HCT116 (cell line): ENCODE measurements at regions not wholly inside any gene's neighbourhood (a gene's known extent, or its start where the extent isn't known, plus 50 kb on each side); places are given as distances from the start of the nearest gene placed in this dataset.

Experiments
- ATAC-seq: fragments of 200-7000 bp; cut with Tn5 transposase; 2 replicates; pipeline ENCODE4 v1.9.1; 2020; ENCODE audit warnings: mild to moderate bottlenecking, moderate library complexity
- BruUV-seq: library from RNA; stranded (reverse); fragments of 400-500 nt; replicated peaks from 2 replicates; lab custom pipeline; 2021; lab: Mats Ljungman, UMichigan
- CTCF ChIA-PET: fragments of 300-600 bp; sonication (Branson Sonifier 250); formaldehyde crosslinking; loops from one replicate; lab custom pipeline; 2021; ENCODE audit warnings: antibody characterized with exemption; lab: Charles Lee
- POLR2A ChIA-PET: fragments of 300-600, 350-600 bp; sonication (Branson Sonifier 250); formaldehyde crosslinking; loops from one replicate; lab custom pipeline; 2021; ENCODE audit warnings: antibody characterized with exemption; lab: Charles Lee
- RAD21 ChIA-PET, 2 experiments: fragments of 300-600 bp; sonication (Branson Sonifier 250); formaldehyde crosslinking; loops; one replicate each; lab custom pipeline; 2023; ENCODE audit warnings: low total read pairs in 2 of 2; ENCODE audit not compliant: uncharacterized antibody in 2 of 2, unreplicated experiment in 2 of 2, low non-redundant PET in 1 of 2; lab: Charles Lee
- DNase-seq: peaks from one replicate; pipeline ENCODE4 v3.0.0-alpha.2; 2010; ENCODE audit warnings: low read depth, low spot score
- H2AFZ ChIP-seq: fragments of 200-600 bp; shearing (Covaris generic), sonication (generic); 2 replicates; pipeline ENCODE4 v1.6.1; 2017; ENCODE audit warnings: low read depth, mixed run types, mixed read lengths, antibody characterized with exemption, low read length; ENCODE audit not compliant: poor library complexity, severe bottlenecking
- H3K27ac ChIP-seq: 2 replicates; pipeline ENCODE4 v1.5.1; 2012; ENCODE audit warnings: low read depth, low read length
- H3K27me3 ChIP-seq: fragments of 200-600 bp; sonication (generic); 2 replicates; pipeline ENCODE4 v1.6.1; 2016; ENCODE audit warnings: mixed run types, low read length, mixed read lengths; ENCODE audit not compliant: insufficient read depth
- H3K36me3 ChIP-seq, 2 experiments: fragments of 200-500 bp in 1 of 2; fragments of 200-600 bp in 1 of 2; sonication (Bioruptor generic) in 1 of 2; sonication (generic) in 1 of 2; 2 replicates each; pipeline versions ENCODE4 v1.5.1 to v1.6.1; 2014 to 2016; ENCODE audit warnings: low read length in 2 of 2, inconsistent platforms in 1 of 2, mixed read lengths in 1 of 2, mixed run types in 1 of 2; ENCODE audit not compliant: insufficient read depth in 2 of 2, control insufficient read depth in 1 of 2
- H3K4me1 ChIP-seq, 2 experiments: fragments of 200-600 bp in 1 of 2; sonication (generic) in 1 of 2; 2 replicates each; pipeline versions ENCODE4 v1.5.1 to v1.6.1; 2012 to 2017; ENCODE audit warnings: low read length in 2 of 2, inconsistent platforms in 1 of 2, mild to moderate bottlenecking in 1 of 2, mixed read lengths in 1 of 2, mixed run types in 1 of 2, moderate library complexity in 1 of 2; ENCODE audit not compliant: insufficient read depth in 2 of 2, control insufficient read depth in 1 of 2
- H3K4me2 ChIP-seq: fragments of 200-600 bp; sonication (generic); 2 replicates; pipeline ENCODE4 v1.6.1; 2017; ENCODE audit warnings: mixed run types, low read length, mixed read lengths
- H3K4me3 ChIP-seq, 2 experiments: fragments of 200-600 bp in 1 of 2; sonication (generic) in 1 of 2; replicated peaks in 1 of 2; 2 replicates each; pipeline ENCODE4 v1.5.1; 2011 to 2016; ENCODE audit warnings: low read length in 2 of 2, control low read depth in 1 of 2, low read depth in 1 of 2, mild to moderate bottlenecking in 1 of 2, mixed read lengths in 1 of 2, mixed run types in 1 of 2
- H3K79me2 ChIP-seq: fragments of 200-600 bp; sonication (generic); 2 replicates; pipeline ENCODE4 v1.6.1; 2017; ENCODE audit warnings: mild to moderate bottlenecking, mixed run types, low read length, moderate library complexity, mixed read lengths; ENCODE audit not compliant: insufficient read depth
- H3K9ac ChIP-seq: fragments of 200-600 bp; sonication (generic); 2 replicates; pipeline ENCODE4 v1.6.1; 2016; ENCODE audit warnings: low read length, mixed read lengths
- H3K9me2 ChIP-seq: fragments of 200-600 bp; sonication (generic), shearing (Covaris generic); 2 replicates; pipeline ENCODE4 v1.6.1; 2017; ENCODE audit warnings: mixed run types, mild to moderate bottlenecking, moderate library complexity; ENCODE audit not compliant: insufficient read depth
- H3K9me3 ChIP-seq, 2 experiments: fragments of 200-500 bp in 1 of 2; fragments of 200-600 bp in 1 of 2; sonication (Bioruptor generic) in 1 of 2; sonication (generic) in 1 of 2; 2 replicates each; pipeline ENCODE4 v1.6.1; 2014 to 2017; ENCODE audit warnings: low read length in 2 of 2, mixed read lengths in 2 of 2, inconsistent platforms in 1 of 2, low read depth in 1 of 2, mild to moderate bottlenecking in 1 of 2, mixed run types in 1 of 2, moderate library complexity in 1 of 2; ENCODE audit not compliant: control insufficient read depth in 1 of 2, insufficient read depth in 1 of 2
- H4K20me1 ChIP-seq: fragments of 200-600 bp; sonication (generic), shearing (Covaris generic); 2 replicates; pipeline ENCODE4 v1.6.1; 2017; ENCODE audit warnings: mixed run types, mild to moderate bottlenecking, moderate library complexity; ENCODE audit not compliant: insufficient read depth
- CBX3 ChIP-seq: IDR thresholded peaks from 2 replicates; pipeline ENCODE4 v1.6.1; 2012; ENCODE audit warnings: low read depth
- CTCF ChIP-seq, 3 experiments: fragments of 200-600 bp in 1 of 3; sonication (generic) in 1 of 3; IDR thresholded peaks in 2 of 3; conservative IDR thresholded peaks in 1 of 3; 2 replicates each; pipeline ENCODE4 v1.5.1; 2012 to 2017; ENCODE audit warnings: low read depth in 2 of 3, low read length in 2 of 3, antibody characterized with exemption in 1 of 3, borderline replicate concordance in 1 of 3, control low read depth in 1 of 3, mild to moderate bottlenecking in 1 of 3, mixed read lengths in 1 of 3, mixed run types in 1 of 3, moderate library complexity in 1 of 3; ENCODE audit not compliant: insufficient read depth in 1 of 3
- EGR1 ChIP-seq: IDR thresholded peaks from 2 replicates; pipeline ENCODE4 v1.6.1; 2012; ENCODE audit warnings: low read depth
- ELF1 ChIP-seq: IDR thresholded peaks from 2 replicates; pipeline ENCODE4 v1.6.1; 2012; ENCODE audit warnings: low read depth, borderline replicate concordance
- EZH2 ChIP-seq: fragments of 200-600 bp; sonication (generic); IDR thresholded peaks from 2 replicates; pipeline ENCODE4 v1.6.1; 2017; ENCODE audit warnings: antibody characterized with exemption, mixed run types
- FOSL1 ChIP-seq: IDR thresholded peaks from 2 replicates; pipeline ENCODE4 v1.6.1; 2012; ENCODE audit warnings: low read depth
- MAX ChIP-seq: IDR thresholded peaks from 2 replicates; pipeline ENCODE4 v1.6.1; 2012
- POLR2AphosphoS5 ChIP-seq: IDR thresholded peaks from 2 replicates; pipeline ENCODE4 v1.6.1; 2011; ENCODE audit warnings: mild to moderate bottlenecking, low read depth, low read length, moderate library complexity
- RAD21 ChIP-seq: IDR thresholded peaks from 2 replicates; pipeline ENCODE4 v1.6.1; 2012; ENCODE audit warnings: low read depth, mild to moderate bottlenecking
- REST ChIP-seq: IDR thresholded peaks from 2 replicates; pipeline ENCODE4 v1.6.1; 2012; ENCODE audit warnings: low read depth
- SIN3A ChIP-seq: IDR thresholded peaks from 2 replicates; pipeline ENCODE4 v1.6.1; 2012; ENCODE audit warnings: low read depth
- SP1 ChIP-seq: IDR thresholded peaks from 2 replicates; pipeline ENCODE4 v1.6.1; 2012; ENCODE audit warnings: low read depth
- SRF ChIP-seq: IDR thresholded peaks from 2 replicates; pipeline ENCODE4 v1.6.1; 2012; ENCODE audit warnings: low read depth
- TCF7L2 ChIP-seq: IDR thresholded peaks from 2 replicates; pipeline ENCODE4 v1.7.0; 2011; ENCODE audit warnings: borderline replicate concordance, inconsistent platforms; ENCODE audit not compliant: insufficient read depth, insufficient read length; ENCODE audit errors: extremely low read depth
- YY1 ChIP-seq: IDR thresholded peaks from 2 replicates; pipeline ENCODE4 v1.6.1; 2011; ENCODE audit warnings: low read length, low read depth, moderate library complexity, mild to moderate bottlenecking; ENCODE audit not compliant: insufficient replicate concordance; ENCODE audit errors: extremely low read depth
- ZBTB33 ChIP-seq: IDR thresholded peaks from 2 replicates; pipeline ENCODE4 v1.6.1; 2011; ENCODE audit warnings: mild to moderate bottlenecking, low read length, moderate library complexity; ENCODE audit not compliant: insufficient replicate concordance; ENCODE audit errors: extremely low read depth
- ZFX ChIP-seq: fragments of 450-650 bp; IDR thresholded peaks from 2 replicates; pipeline ENCODE4 v1.6.1; 2017
- intact Hi-C: fragments of 100-400 bp; cut with micrococcal nuclease; formaldehyde crosslinking; loops from 2 replicates; pipeline ENCODE4 v1.10.0; 2022

DNA sequence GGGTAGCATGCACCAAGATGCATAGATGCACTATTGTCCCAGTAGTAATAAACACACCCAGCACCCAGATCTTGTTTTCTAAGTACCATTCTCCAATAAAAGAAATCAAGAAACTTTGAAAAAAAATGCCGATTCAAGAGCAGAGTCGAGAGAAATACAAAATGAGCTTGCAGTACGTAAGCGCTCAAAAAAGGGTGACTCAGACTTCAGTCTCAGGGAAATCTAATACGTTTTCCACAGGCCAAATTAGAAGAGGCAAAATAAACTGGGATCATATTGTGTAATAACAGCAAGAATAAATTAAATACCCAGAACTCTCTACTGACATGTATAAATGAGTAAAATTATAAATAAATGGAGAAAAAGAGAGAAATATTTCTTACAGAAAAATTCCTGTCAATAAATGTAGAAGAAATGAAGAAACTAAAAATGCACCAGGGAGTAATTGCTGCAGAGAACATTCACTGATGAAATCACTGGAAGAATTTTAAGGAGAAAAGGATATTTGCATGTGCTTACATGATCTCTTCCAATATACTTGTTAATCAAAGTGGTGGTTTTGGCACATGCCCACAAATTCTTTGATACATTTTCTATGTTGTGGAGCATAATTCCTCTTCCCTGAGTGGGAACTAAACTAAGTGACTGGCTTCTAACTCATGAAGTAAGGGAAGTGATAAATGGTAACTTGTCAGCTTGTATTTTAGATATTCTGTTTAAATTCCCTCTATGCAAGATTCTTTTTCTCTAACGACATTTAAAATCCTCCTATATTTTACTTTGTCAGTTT is 567.6 kb upstream of the ADAMTS16 start:
- POLR2A ChIA-PET: no interaction called here
- no peak for ATAC-seq
- Histone ChIP-seq H3K9me2 (no peaks in the 10 kb centered on the region), H4K20me1 (no peaks in the 10 kb centered on the region), H3K27ac (no peak overlapping the region), H3K9me3 (peaks cover 0 to 41% of the 10 kb centered on the region in 2 experiments; a peak in 3 of 4 replicates), H3K27me3 (no peaks in the 10 kb centered on the region), H3K9ac (no peak overlapping the region), H3K4me3 (no peak overlapping the region), H2AFZ (no peak overlapping the region), H3K4me2 (no peak overlapping the region), H3K4me1 (no peaks in the 10 kb centered on the region), H3K79me2 (no peaks in the 10 kb centered on the region), H3K36me3 (no peaks in the 10 kb centered on the region)
- intact Hi-C loops: no loop called here
- CTCF ChIA-PET: no interaction called here
- RAD21 ChIA-PET: no interaction called here
- no TSS peak for BruUV-seq
- DNase-seq: no peak
- TF ChIP-seq REST (no peak), YY1 (no peak), RAD21 (no peak), CBX3 (no peak), SP1 (no peak), EGR1 (no peak), TCF7L2 (no peak), ELF1 (no peak), CTCF (IDR thresholded peaks at IDR 0.05 in 2 of 3, conservative IDR thresholded peaks at IDR 0.05 in 1 of 3; ENCODE audit: borderline replicate concordance in 1 of 3, insufficient read depth in 1 of 3, low read depth in 2 of 3, low read length in 2 of 3) (no peak), POLR2AphosphoS5 (no peak), MAX (no peak), FOSL1 (no peak), SIN3A (no peak), EZH2 (no peak), ZFX (no peak), SRF (no peak), ZBTB33 (no peak)
